Stomach (tissue), 4 donors: ENCODE measurements at regions not wholly inside any gene's neighbourhood (a gene's known extent, or its start where the extent isn't known, plus 50 kb on each side); places are given as distances from the start of the nearest gene placed in this dataset.

Source experiments
- POLR2A ChIP-seq, 4 donors: fragments of 450-650 bp; IDR thresholded peaks; one replicate each; pipeline ENCODE4 v1.6.1; 2016; ENCODE audit warnings: antibody characterized with exemption in 4 of 4, control low read depth in 2 of 4, mild to moderate bottlenecking in 1 of 4, moderate library complexity in 1 of 4
- TF ChIP-seq, protein P1 (sequence below), 7 experiments: fragments of 450-650 bp in 4 of 7; fragments of 200-600 bp in 3 of 7; sonication (generic) in 3 of 7; IDR thresholded peaks; one replicate each; pipeline ENCODE4 v1.5.1; 2016 to 2019; ENCODE audit warnings: antibody characterized with exemption in 7 of 7, control low read depth in 2 of 7, mild to moderate bottlenecking in 1 of 7

DNA sequence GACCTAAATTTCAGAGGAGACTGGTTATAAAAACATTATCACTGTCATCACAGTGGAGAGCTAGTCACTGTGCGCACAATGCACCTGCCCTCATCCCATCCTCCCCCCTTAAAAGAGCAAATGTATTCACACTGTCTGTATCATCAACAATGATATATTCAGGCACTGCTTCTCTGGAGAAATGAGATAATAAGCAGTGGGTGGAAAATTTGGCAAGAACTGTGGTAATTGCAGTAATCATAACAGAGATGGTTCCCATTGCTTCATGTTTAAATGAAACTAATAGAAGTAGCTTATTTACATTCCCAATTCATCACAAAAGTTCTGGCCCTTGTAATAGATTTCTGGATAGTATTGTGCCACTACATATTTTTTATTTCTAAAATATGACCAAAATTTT is 867.4 kb upstream of the ADGRL2 start:
- TF ChIP-seq, protein P1, sequence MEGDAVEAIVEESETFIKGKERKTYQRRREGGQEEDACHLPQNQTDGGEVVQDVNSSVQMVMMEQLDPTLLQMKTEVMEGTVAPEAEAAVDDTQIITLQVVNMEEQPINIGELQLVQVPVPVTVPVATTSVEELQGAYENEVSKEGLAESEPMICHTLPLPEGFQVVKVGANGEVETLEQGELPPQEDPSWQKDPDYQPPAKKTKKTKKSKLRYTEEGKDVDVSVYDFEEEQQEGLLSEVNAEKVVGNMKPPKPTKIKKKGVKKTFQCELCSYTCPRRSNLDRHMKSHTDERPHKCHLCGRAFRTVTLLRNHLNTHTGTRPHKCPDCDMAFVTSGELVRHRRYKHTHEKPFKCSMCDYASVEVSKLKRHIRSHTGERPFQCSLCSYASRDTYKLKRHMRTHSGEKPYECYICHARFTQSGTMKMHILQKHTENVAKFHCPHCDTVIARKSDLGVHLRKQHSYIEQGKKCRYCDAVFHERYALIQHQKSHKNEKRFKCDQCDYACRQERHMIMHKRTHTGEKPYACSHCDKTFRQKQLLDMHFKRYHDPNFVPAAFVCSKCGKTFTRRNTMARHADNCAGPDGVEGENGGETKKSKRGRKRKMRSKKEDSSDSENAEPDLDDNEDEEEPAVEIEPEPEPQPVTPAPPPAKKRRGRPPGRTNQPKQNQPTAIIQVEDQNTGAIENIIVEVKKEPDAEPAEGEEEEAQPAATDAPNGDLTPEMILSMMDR (IDR thresholded peaks at IDR 0.05) = no peak
- no peak for TF ChIP-seq POLR2A (IDR thresholded peaks at IDR 0.05)
